Osteocyte (in vitro differentiated cells): ENCODE measurements at regions not wholly inside any gene's neighbourhood (a gene's known extent, or its start where the extent isn't known, plus 50 kb on each side); places are given as distances from the start of the nearest gene placed in this dataset.

Experiments
- DNase-seq: peaks from one replicate; pipeline ENCODE4 v3.0.0; 2021; ENCODE audit warnings: mixed read lengths; ENCODE audit not compliant: unreplicated experiment; ENCODE audit errors: extremely low spot score
- H3K27ac Mint-ChIP-seq: one replicate; pipeline ENCODE4 v1.8.0; 2021; ENCODE audit warnings: mild to moderate bottlenecking, mixed read lengths; ENCODE audit not compliant: unreplicated experiment
- H3K27me3 Mint-ChIP-seq: one replicate; pipeline ENCODE4 v1.8.0; 2021; ENCODE audit warnings: mixed read lengths; ENCODE audit not compliant: unreplicated experiment
- H3K36me3 Mint-ChIP-seq: one replicate; pipeline ENCODE4 v1.8.0; 2021; ENCODE audit warnings: mixed read lengths; ENCODE audit not compliant: unreplicated experiment
- H3K4me1 Mint-ChIP-seq: one replicate; pipeline ENCODE4 v1.8.0; 2021; ENCODE audit warnings: mixed read lengths; ENCODE audit not compliant: unreplicated experiment
- H3K4me3 Mint-ChIP-seq: one replicate; pipeline ENCODE4 v1.8.0; 2021; ENCODE audit warnings: mild to moderate bottlenecking, moderate library complexity, mixed read lengths; ENCODE audit not compliant: unreplicated experiment
- H3K9me3 Mint-ChIP-seq: one replicate; pipeline ENCODE4 v1.8.0; 2021; ENCODE audit warnings: mixed read lengths; ENCODE audit not compliant: unreplicated experiment
- CTCF ChIP-seq: fragments of 200-600 bp; sonication (generic); IDR thresholded peaks from 2 replicates; pipeline ENCODE4 v1.5.0; 2021; ENCODE audit warnings: antibody characterized with exemption, mild to moderate bottlenecking, moderate library complexity

- no peaks in the 10 kb centered on the region for H3K36me3 Mint-ChIP-seq
- H3K27ac Mint-ChIP-seq: no peak overlapping the region
- H3K4me3 Mint-ChIP-seq: no peak overlapping the region
- H3K4me1 Mint-ChIP-seq: peaks cover 18% of the 10 kb centered on the region
- no peak for TF ChIP-seq CTCF
- DNase-seq: no peak
- no peaks in the 10 kb centered on the region for H3K9me3 Mint-ChIP-seq
- H3K27me3 Mint-ChIP-seq: no peaks in the 10 kb centered on the region
These were observed 79.6 kb upstream of the TACR1 start for GRCh38 chr2:75278821-75279379.

- no peak for DNase-seq
- peaks cover 18% of the 10 kb centered on the region for H3K4me1 Mint-ChIP-seq
- no peaks in the 10 kb centered on the region for H3K36me3 Mint-ChIP-seq
- peaks cover 4% of the 10 kb centered on the region for H3K9me3 Mint-ChIP-seq
- H3K27ac Mint-ChIP-seq: no peak overlapping the region
- no peak for TF ChIP-seq CTCF
- H3K27me3 Mint-ChIP-seq: no peaks in the 10 kb centered on the region
- no peak overlapping the region for H3K4me3 Mint-ChIP-seq
These were observed 79.0 kb upstream of the TACR1 start for GRCh38 chr2:75278314-75278713.

- peaks cover 18% of the 10 kb centered on the region for H3K4me1 Mint-ChIP-seq
- H3K4me3 Mint-ChIP-seq: no peak overlapping the region
- H3K27me3 Mint-ChIP-seq: no peaks in the 10 kb centered on the region
- H3K9me3 Mint-ChIP-seq: peaks cover 5% of the 10 kb centered on the region
- H3K27ac Mint-ChIP-seq: peak overlapping the region; percentile 7
- no peak for TF ChIP-seq CTCF
- H3K36me3 Mint-ChIP-seq: no peaks in the 10 kb centered on the region
- no peak for DNase-seq
These were observed 77.8 kb upstream of the TACR1 start for GRCh38 chr2:75277111-75277510.

- Mint-ChIP-seq H3K27me3 (no peaks in the 10 kb centered on the region), H3K9me3 (peaks cover 5% of the 10 kb centered on the region), H3K4me3 (peak overlapping the region; percentile 51), H3K36me3 (no peaks in the 10 kb centered on the region), H3K4me1 (peaks cover 18% of the 10 kb centered on the region), H3K27ac (peak overlapping the region; percentile 44)
- no peak for DNase-seq
- TF ChIP-seq CTCF: no peak
These were observed 77.0 kb upstream of the TACR1 start for GRCh38 chr2:75276093-75277029.

GRCh38 chr2:75274936-75275335, 75.6 kb upstream of the TACR1 start:
- Mint-ChIP-seq H3K9me3 (peaks cover 5% of the 10 kb centered on the region), H3K36me3 (no peaks in the 10 kb centered on the region), H3K27me3 (no peaks in the 10 kb centered on the region), H3K27ac (no peak overlapping the region), H3K4me3 (no peak overlapping the region), H3K4me1 (peaks cover 18% of the 10 kb centered on the region)
- DNase-seq: no peak
- no peak for TF ChIP-seq CTCF
